PC-9 (cell line): ENCODE measurements at regions not wholly inside any gene's neighbourhood (a gene's known extent, or its start where the extent isn't known, plus 50 kb on each side); places are given as distances from the start of the nearest gene placed in this dataset.

Experiments used
- BruUV-seq: library from RNA; stranded (reverse); fragments of 400-500 nt; replicated peaks from 2 replicates; lab custom pipeline; 2021; lab: Mats Ljungman, UMichigan
- CTCF ChIA-PET: fragments of 300-600 bp; sonication (Branson Sonifier 250); formaldehyde crosslinking; loops from one replicate; lab custom pipeline; 2022; ENCODE audit warnings: antibody characterized with exemption; lab: Charles Lee
- POLR2A ChIA-PET: fragments of 300-600 bp; sonication (Branson Sonifier 250); formaldehyde crosslinking; loops from one replicate; lab custom pipeline; 2022; ENCODE audit warnings: antibody characterized with exemption; ENCODE audit not compliant: unreplicated experiment; lab: Charles Lee
- DNase-seq, 2 experiments: peaks; one replicate each; pipeline versions ENCODE4 v3.0.0 to v3.0.0-alpha.2; 2015 to 2022; ENCODE audit warnings: mixed read lengths in 1 of 2
- H2AFZ ChIP-seq: fragments of 200-600 bp; sonication (generic); 2 replicates; pipeline ENCODE4 v1.8.1; 2017; ENCODE audit warnings: antibody characterized with exemption
- H3F3A ChIP-seq: fragments of 200-600 bp; sonication (generic); 2 replicates; pipeline ENCODE4 v1.8.1; 2017; ENCODE audit warnings: antibody characterized with exemption, mild to moderate bottlenecking, low read depth; ENCODE audit not compliant: insufficient read depth
- H3K27ac ChIP-seq: fragments of 200-600 bp; sonication (generic); 2 replicates; pipeline ENCODE4 v1.6.1; 2016; ENCODE audit warnings: mixed run types
- H3K27me3 ChIP-seq: fragments of 200-600 bp; sonication (generic); 2 replicates; pipeline ENCODE4 v1.6.1; 2016; ENCODE audit warnings: low read depth, mixed run types; ENCODE audit not compliant: insufficient read depth
- H3K36me3 ChIP-seq: fragments of 200-600 bp; sonication (generic); 2 replicates; pipeline ENCODE4 v1.6.1; 2016; ENCODE audit warnings: low read depth, mixed run types
- H3K4me1 ChIP-seq: fragments of 200-600 bp; sonication (generic); replicated peaks from 2 replicates; pipeline ENCODE4 v1.6.1; 2016; ENCODE audit warnings: mixed run types; ENCODE audit not compliant: insufficient read depth
- H3K4me2 ChIP-seq: fragments of 200-600 bp; sonication (generic); 2 replicates; pipeline ENCODE4 v1.6.1; 2017; ENCODE audit warnings: mixed run types
- H3K4me3 ChIP-seq: fragments of 200-600 bp; sonication (generic); 2 replicates; pipeline ENCODE4 v1.6.1; 2016; ENCODE audit warnings: mixed run types
- H3K79me2 ChIP-seq: fragments of 200-600 bp; sonication (generic); 2 replicates; pipeline ENCODE4 v1.6.1; 2017; ENCODE audit warnings: low read depth, mixed run types
- H3K9me2 ChIP-seq: fragments of 200-600 bp; sonication (generic); 2 replicates; pipeline ENCODE4 v1.8.1; 2017; ENCODE audit warnings: mild to moderate bottlenecking; ENCODE audit not compliant: insufficient read depth
- H3K9me3 ChIP-seq: fragments of 200-600 bp; sonication (generic); 2 replicates; pipeline ENCODE4 v1.8.1; 2016; ENCODE audit warnings: low read depth; ENCODE audit not compliant: insufficient read depth
- H4K20me1 ChIP-seq: fragments of 200-600 bp; sonication (generic); 2 replicates; pipeline ENCODE4 v1.8.1; 2017; ENCODE audit not compliant: insufficient read depth
- EZH2 ChIP-seq: fragments of 200-600 bp; sonication (generic); IDR thresholded peaks from 2 replicates; pipeline ENCODE4 v1.8.0; 2017; ENCODE audit warnings: antibody characterized with exemption, low read depth
- intact Hi-C: fragments of 100-400 bp; cut with micrococcal nuclease; formaldehyde crosslinking; loops from one replicate; pipeline ENCODE4 v1.10.0; 2022; ENCODE audit not compliant: unreplicated experiment
- TF ChIP-seq, protein P1 (sequence below): fragments of 200-600 bp; sonication (generic); conservative IDR thresholded peaks from 2 replicates; pipeline ENCODE4 v1.6.1; 2017; ENCODE audit warnings: mixed run types, antibody characterized with exemption, mild to moderate bottlenecking, moderate library complexity

DNA sequence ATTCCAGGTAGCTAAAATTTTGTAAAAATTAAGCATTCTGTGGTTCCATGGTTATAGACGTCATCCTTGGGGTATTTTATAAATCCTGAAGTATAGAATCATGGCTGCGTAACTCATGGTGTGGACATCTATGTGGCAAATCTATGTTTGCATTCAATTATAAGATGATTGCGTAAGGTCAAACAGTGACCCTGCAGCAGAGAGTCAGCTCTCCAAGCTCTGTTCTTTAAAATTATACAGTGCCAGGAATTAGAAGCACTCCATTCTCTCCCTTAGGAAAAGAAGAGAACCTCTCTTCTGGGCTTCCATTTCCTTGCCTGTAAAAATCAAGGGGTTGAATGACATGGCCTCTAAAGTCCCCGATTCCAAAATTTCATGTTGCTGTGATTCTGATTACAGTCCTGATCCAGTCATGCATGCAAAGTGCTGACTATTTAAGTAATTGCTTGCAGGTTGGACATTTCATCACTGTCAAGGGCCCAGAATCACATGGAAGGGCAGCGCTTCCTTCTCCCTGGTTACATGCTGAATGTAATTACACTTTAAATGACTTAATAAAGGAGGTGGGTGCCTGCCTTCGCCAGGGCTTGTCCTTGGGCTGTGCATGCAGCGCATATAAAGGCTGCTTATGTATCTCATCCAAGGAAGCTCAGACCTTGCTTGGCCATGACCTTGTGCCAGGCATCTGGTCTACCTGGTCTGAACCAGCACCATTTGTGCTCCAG lies 550.7 kb downstream of the TYW1 start:
- TF ChIP-seq, protein P1, sequence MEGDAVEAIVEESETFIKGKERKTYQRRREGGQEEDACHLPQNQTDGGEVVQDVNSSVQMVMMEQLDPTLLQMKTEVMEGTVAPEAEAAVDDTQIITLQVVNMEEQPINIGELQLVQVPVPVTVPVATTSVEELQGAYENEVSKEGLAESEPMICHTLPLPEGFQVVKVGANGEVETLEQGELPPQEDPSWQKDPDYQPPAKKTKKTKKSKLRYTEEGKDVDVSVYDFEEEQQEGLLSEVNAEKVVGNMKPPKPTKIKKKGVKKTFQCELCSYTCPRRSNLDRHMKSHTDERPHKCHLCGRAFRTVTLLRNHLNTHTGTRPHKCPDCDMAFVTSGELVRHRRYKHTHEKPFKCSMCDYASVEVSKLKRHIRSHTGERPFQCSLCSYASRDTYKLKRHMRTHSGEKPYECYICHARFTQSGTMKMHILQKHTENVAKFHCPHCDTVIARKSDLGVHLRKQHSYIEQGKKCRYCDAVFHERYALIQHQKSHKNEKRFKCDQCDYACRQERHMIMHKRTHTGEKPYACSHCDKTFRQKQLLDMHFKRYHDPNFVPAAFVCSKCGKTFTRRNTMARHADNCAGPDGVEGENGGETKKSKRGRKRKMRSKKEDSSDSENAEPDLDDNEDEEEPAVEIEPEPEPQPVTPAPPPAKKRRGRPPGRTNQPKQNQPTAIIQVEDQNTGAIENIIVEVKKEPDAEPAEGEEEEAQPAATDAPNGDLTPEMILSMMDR: no peak
- TF ChIP-seq EZH2: no peak

DNA sequence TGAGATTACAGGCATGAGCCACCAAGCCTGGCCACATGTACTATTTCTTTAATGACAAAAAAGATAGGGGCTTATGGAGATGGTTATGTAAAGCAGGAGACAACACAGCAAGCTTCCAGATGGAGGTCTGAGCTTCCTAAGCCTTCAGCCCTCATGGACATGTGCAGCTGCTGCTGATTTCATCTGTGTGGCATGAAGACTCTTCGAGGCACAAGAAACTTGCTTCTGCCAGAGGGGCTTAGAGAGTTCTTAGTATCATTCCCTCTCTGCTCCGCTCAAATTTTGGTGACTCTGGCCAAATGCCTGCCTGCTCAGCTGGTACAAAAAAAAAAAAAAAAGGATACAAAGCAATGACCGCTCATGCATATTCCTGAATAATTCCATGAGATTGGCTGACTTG lies 552.5 kb downstream of the TYW1 start:
- DNase-seq: no peak
- Histone ChIP-seq H3K36me3 (no peaks in the 10 kb centered on the region), H3F3A (no peaks in the 10 kb centered on the region), H3K4me1 (no peaks in the 10 kb centered on the region), H3K9me3 (no peaks in the 10 kb centered on the region), H3K4me3 (no peak overlapping the region), H2AFZ (no peak overlapping the region), H3K4me2 (no peak overlapping the region), H3K27ac (no peak overlapping the region), H3K79me2 (no peaks in the 10 kb centered on the region), H4K20me1 (no peaks in the 10 kb centered on the region), H3K9me2 (no peaks in the 10 kb centered on the region), H3K27me3 (peaks cover 33% of the 10 kb centered on the region)
- intact Hi-C loops: no loop called here
- no peak for TF ChIP-seq EZH2
- TF ChIP-seq, protein P1: no peak
- POLR2A ChIA-PET: no interaction called here
- BruUV-seq: no TSS peak
- CTCF ChIA-PET: no interaction called here

More for the DNA sequence above, 550.7 kb downstream of the TYW1 start:
- intact Hi-C loops: no loop called here
- no peak overlapping the region for H3K4me3 ChIP-seq
- H3K36me3 ChIP-seq: no peaks in the 10 kb centered on the region
- no peaks in the 10 kb centered on the region for H3K79me2 ChIP-seq
- no peak overlapping the region for H2AFZ ChIP-seq
- ChIA-PET CTCF (no interaction called here), POLR2A (no interaction called here)
- no peak overlapping the region for H3K27ac ChIP-seq
- no peak overlapping the region for H3K4me2 ChIP-seq
- BruUV-seq: no TSS peak
- H3K4me1 ChIP-seq: no peaks in the 10 kb centered on the region
- DNase-seq: no peak
- no peaks in the 10 kb centered on the region for H3K9me3 ChIP-seq
- no peaks in the 10 kb centered on the region for H3F3A ChIP-seq
- H3K27me3 ChIP-seq: peaks cover 44% of the 10 kb centered on the region
- no peaks in the 10 kb centered on the region for H3K9me2 ChIP-seq
- no peaks in the 10 kb centered on the region for H4K20me1 ChIP-seq

DNA sequence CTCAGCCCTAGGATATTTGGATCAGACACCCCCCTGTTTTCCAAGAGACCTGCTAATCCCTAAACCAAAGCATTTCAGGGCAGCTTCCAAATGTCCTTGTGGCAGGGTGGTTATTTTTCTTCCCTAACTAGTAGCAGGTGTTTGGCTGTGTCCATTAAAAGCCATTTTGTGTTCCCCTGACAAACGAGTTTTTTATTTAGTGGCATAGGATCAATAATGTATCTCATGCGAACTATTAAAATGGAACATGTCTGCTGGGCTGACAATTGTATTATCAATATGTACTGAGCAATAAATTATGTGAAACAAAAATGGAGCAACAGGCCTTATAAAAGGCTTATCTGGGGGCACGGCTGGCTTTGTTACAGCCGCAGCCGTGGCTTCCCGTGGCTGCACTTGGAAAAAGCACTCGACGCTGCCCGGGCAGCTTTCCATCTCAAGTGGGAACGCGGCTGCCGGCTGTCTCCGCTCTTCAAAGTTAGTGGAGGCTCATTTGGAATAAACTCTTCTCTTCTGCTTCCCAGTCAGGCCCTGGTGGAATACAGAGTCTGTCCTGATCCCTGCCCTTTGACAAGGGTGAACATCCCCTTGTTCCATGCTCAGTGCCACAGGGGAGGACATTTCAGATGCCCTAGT lies 554.3 kb downstream of the TYW1 start:
- H2AFZ ChIP-seq: no peak overlapping the region
- H4K20me1 ChIP-seq: no peaks in the 10 kb centered on the region
- no peaks in the 10 kb centered on the region for H3K9me2 ChIP-seq
- no TSS peak for BruUV-seq
- ChIA-PET CTCF (no interaction called here), POLR2A (no interaction called here)
- DNase-seq: no peak
- H3K4me2 ChIP-seq: no peak overlapping the region
- H3K36me3 ChIP-seq: no peaks in the 10 kb centered on the region
- no peak for TF ChIP-seq EZH2
- TF ChIP-seq, protein P1: no peak
- H3F3A ChIP-seq: no peaks in the 10 kb centered on the region
- peaks cover 37% of the 10 kb centered on the region for H3K27me3 ChIP-seq
- H3K4me3 ChIP-seq: no peak overlapping the region
- no peak overlapping the region for H3K27ac ChIP-seq
- no peaks in the 10 kb centered on the region for H3K4me1 ChIP-seq
- no peaks in the 10 kb centered on the region for H3K9me3 ChIP-seq
- H3K79me2 ChIP-seq: no peaks in the 10 kb centered on the region
- intact Hi-C loops: no loop called here
